Activated CD8-positive, alpha-beta T cell treated with anti-CD3 and anti-CD28 coated beads for 36 hours (primary cell): ENCODE measurements at regions not wholly inside any gene's neighbourhood (a gene's known extent, or its start where the extent isn't known, plus 50 kb on each side); places are given as distances from the start of the nearest gene placed in this dataset.

Source experiments
- ATAC-seq: fragments of 200-7000 bp; cut with Tn5 transposase; one replicate; pipeline ENCODE4 v1.10.0; 2021; ENCODE audit warnings: mild to moderate bottlenecking, moderate library complexity
- CTCF ChIA-PET: fragments of 350-600 bp; sonication (Branson Sonifier 250); formaldehyde crosslinking; loops from one replicate; lab custom pipeline; 2021; ENCODE audit warnings: antibody characterized with exemption; lab: Charles Lee
- POLR2A ChIA-PET: fragments of 350-600 bp; sonication (Branson Sonifier 250); formaldehyde crosslinking; loops from one replicate; lab custom pipeline; 2021; ENCODE audit warnings: antibody characterized with exemption; lab: Charles Lee
- DNase-seq: peaks from one replicate; pipeline ENCODE4 v3.0.0-alpha.2; 2020
- H3K27ac Mint-ChIP-seq: one replicate; pipeline ENCODE4 v1.8.0; 2021; ENCODE audit warnings: mild to moderate bottlenecking, mixed read lengths
- H3K27me3 Mint-ChIP-seq: one replicate; pipeline ENCODE4 v1.8.0; 2021; ENCODE audit warnings: mixed read lengths
- H3K36me3 Mint-ChIP-seq: one replicate; pipeline ENCODE4 v1.8.0; 2021; ENCODE audit warnings: low read depth, mixed read lengths
- H3K4me1 Mint-ChIP-seq: one replicate; pipeline ENCODE4 v1.8.0; 2021; ENCODE audit warnings: low read depth, mixed read lengths
- H3K4me3 Mint-ChIP-seq: one replicate; pipeline ENCODE4 v1.8.0; 2021; ENCODE audit warnings: mild to moderate bottlenecking, moderate library complexity, mixed read lengths
- H3K9me3 Mint-ChIP-seq: one replicate; pipeline ENCODE4 v1.8.0; 2021; ENCODE audit warnings: mixed read lengths
- intact Hi-C: fragments of 100-400 bp; cut with micrococcal nuclease; formaldehyde crosslinking; loops from one replicate; pipeline ENCODE4 v1.10.0; 2022
- TF ChIP-seq, protein P1 (sequence below): fragments of 200-600 bp; IDR thresholded peaks from one replicate; pipeline ENCODE4 v1.8.0; 2022; ENCODE audit warnings: antibody characterized with exemption, mild to moderate bottlenecking

DNA sequence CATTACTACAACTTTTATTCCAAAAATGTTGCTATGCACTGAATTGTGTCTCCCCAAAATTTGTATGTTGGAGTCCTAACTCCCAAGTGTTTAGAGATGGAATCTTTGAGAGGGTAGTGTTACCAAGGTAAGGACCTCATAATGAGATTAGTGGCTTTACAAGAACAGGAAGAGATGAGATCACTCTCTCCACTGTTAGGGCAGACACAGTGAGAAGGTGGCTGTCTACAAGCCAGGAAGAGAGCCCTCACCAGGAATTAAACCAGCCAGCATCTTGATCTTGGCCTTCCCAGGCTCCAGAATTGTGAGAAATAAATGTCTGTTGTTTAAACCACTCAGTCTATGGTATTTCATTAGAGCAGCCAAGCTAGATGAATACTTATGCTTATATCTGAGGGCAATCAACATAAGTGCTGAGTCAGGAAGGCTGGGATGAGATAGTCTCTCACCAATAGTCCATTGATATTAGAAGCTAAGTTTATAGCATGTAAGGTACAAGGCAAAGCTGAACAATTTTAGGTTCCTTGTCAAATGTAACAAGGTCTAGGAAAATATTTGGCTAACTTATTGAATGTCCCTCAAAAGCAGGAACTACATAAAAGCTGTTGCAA, 317.6 kb upstream of the REG3G start:
- Mint-ChIP-seq H3K4me3 (no peak overlapping the region), H3K4me1 (no peaks in the 10 kb centered on the region), H3K27me3 (no peaks in the 10 kb centered on the region), H3K27ac (no peak overlapping the region), H3K9me3 (peaks cover 2% of the 10 kb centered on the region), H3K36me3 (no peaks in the 10 kb centered on the region)
- ChIA-PET CTCF (no interaction called here), POLR2A (no interaction called here)
- DNase-seq (no peak), ATAC-seq (no peak)
- intact Hi-C loops = no loop called here
- TF ChIP-seq, protein P1, sequence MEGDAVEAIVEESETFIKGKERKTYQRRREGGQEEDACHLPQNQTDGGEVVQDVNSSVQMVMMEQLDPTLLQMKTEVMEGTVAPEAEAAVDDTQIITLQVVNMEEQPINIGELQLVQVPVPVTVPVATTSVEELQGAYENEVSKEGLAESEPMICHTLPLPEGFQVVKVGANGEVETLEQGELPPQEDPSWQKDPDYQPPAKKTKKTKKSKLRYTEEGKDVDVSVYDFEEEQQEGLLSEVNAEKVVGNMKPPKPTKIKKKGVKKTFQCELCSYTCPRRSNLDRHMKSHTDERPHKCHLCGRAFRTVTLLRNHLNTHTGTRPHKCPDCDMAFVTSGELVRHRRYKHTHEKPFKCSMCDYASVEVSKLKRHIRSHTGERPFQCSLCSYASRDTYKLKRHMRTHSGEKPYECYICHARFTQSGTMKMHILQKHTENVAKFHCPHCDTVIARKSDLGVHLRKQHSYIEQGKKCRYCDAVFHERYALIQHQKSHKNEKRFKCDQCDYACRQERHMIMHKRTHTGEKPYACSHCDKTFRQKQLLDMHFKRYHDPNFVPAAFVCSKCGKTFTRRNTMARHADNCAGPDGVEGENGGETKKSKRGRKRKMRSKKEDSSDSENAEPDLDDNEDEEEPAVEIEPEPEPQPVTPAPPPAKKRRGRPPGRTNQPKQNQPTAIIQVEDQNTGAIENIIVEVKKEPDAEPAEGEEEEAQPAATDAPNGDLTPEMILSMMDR = no peak

DNA sequence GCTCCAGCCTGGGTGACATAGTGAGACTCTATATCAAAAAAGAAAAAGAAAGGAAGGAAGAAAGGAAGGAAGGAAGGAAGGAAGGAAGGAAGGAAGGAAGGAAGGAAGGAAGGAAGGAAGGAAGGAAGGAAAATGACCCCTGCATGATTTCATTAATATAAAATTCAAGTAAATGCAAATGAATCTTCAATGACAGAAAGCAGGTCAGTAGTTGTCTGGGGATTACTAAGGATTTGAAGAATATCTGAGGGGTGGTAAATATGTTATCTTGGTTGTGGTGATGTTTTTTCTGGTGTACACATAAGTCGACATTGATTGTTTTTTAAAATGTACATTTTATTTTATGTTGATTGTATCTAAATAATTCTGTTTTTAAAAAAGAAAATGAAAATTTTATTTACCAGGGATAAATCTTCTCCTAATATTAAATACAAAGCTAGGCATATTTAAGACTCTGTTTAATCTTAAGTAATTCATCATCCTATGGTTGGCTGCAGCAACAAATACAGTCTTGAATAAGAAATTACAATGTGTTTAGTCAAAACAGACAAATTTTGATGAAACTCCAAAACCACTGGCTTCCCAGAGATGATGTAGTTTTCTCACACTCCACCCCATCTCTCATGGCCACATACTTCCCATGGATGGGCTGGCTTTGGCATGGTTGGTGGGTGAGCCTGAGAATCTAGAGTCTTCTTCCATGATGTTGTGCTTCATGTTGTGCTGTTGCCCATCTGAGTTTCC, 314.7 kb upstream of the REG3G start:
- H3K27ac Mint-ChIP-seq = no peak overlapping the region
- H3K9me3 Mint-ChIP-seq = peaks cover 6% of the 10 kb centered on the region
- H3K27me3 Mint-ChIP-seq = no peaks in the 10 kb centered on the region
- CTCF ChIA-PET = no interaction called here
- no peaks in the 10 kb centered on the region for H3K36me3 Mint-ChIP-seq
- POLR2A ChIA-PET = no interaction called here
- intact Hi-C loops = no loop called here
- ATAC-seq (no peak), DNase-seq (no peak)
- H3K4me3 Mint-ChIP-seq = no peak overlapping the region
- TF ChIP-seq, protein P1 = no peak
- H3K4me1 Mint-ChIP-seq = no peaks in the 10 kb centered on the region

DNA sequence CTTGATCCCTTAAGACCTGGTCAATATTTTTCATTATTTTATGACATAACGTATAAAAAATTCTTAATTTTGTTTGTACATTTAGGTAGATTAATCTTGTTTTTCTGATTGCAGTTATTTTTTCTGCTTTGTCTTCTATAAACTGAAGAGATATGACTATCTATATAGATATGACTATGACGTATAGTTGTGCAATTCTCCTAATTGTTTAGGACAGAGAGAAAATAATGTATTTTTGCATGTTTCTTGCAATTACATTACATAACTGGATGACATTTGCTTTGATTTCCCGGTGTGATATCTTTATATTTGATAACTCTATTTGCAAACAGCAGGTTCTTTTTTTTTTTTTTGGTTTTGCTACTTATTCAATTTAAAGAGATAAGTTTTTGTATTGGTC, 310.2 kb upstream of the REG3G start:
- intact Hi-C loops = no loop called here
- Mint-ChIP-seq H3K27ac (no peak overlapping the region), H3K27me3 (no peaks in the 10 kb centered on the region), H3K4me3 (no peak overlapping the region), H3K4me1 (no peaks in the 10 kb centered on the region), H3K36me3 (no peaks in the 10 kb centered on the region), H3K9me3 (peaks cover 6% of the 10 kb centered on the region)
- POLR2A ChIA-PET = no interaction called here
- CTCF ChIA-PET = no interaction called here
- no peak for DNase-seq
- ATAC-seq = no peak
- TF ChIP-seq, protein P1 = no peak

DNA sequence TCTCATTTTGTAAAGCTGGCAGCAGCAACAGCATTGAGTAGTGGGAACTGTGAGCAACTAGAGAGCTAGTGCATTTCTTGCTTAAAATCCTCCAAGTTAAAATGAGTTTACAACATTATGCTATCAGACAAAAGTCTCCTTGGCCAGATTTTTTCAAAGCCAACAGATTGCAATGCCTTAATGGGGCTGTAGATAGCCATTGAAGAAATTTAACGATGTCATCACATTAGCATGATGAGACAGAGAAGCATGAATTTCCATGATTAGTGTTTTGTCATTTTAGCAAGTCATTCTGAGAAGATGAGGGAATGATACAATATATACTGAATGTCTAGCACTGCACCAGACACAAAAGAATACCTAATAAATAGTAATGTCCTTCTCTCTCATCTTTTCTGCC, 307.5 kb upstream of the REG3G start:
- H3K27me3 Mint-ChIP-seq = no peaks in the 10 kb centered on the region
- TF ChIP-seq, protein P1 = no peak
- POLR2A ChIA-PET = no interaction called here
- H3K4me3 Mint-ChIP-seq = no peak overlapping the region
- CTCF ChIA-PET = no interaction called here
- DNase-seq = no peak
- no peak overlapping the region for H3K27ac Mint-ChIP-seq
- ATAC-seq = no peak
- no peaks in the 10 kb centered on the region for H3K36me3 Mint-ChIP-seq
- H3K4me1 Mint-ChIP-seq = no peaks in the 10 kb centered on the region
- intact Hi-C loops = no loop called here
- H3K9me3 Mint-ChIP-seq = peaks cover 5% of the 10 kb centered on the region

- no peak for ATAC-seq
- no peak overlapping the region for H3K27ac Mint-ChIP-seq
- TF ChIP-seq, protein P1 = no peak
- POLR2A ChIA-PET = no interaction called here
- CTCF ChIA-PET = no interaction called here
- intact Hi-C loops = no loop called here
- DNase-seq = no peak
- no peaks in the 10 kb centered on the region for H3K4me1 Mint-ChIP-seq
- no peaks in the 10 kb centered on the region for H3K27me3 Mint-ChIP-seq
- no peak overlapping the region for H3K4me3 Mint-ChIP-seq
- no peaks in the 10 kb centered on the region for H3K36me3 Mint-ChIP-seq
- peaks cover 3% of the 10 kb centered on the region for H3K9me3 Mint-ChIP-seq
Measured at GRCh38 chr2:78718473-78718872, 307.0 kb upstream of the REG3G start.
